ENCODE measurements at regions not wholly inside any gene's neighbourhood (a gene's known extent, or its start where the extent isn't known, plus 50 kb on each side); places are given as distances from the start of the nearest gene placed in this dataset.
"Not testable (repeated sequence)": the region's sequence is repeated elsewhere in the genome, so short reads cannot be mapped to it uniquely, and the experiment has no call there.

DNA sequence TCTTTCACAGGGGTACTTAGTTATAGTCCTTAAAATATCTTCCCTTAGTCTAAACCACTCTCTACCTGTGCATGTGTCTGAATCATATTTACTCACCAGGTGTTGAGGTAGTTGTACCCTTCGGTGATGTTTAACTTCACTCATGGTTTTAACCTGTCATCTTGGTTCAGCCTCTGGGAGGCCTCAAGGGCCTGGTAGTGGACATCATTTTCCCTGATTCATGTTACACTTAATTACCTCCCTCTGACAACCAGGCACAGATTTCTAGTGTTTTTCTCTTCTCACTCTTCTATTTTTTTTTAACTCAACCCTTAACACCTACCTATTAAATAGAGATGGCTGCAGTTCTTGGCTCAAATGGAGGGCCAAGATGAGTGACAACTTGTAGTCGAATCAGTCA is 505.4 kb downstream of the TMEM114 start:
- Histone ChIP-seq H3K4me3 (no peak overlapping the region), H3K27ac (no peak overlapping the region), H3K9me3 (no peaks in the 10 kb centered on the region), H3K4me1 (no peaks in the 10 kb centered on the region), H3K27me3 (no peaks in the 10 kb centered on the region), H3K36me3 (no peaks in the 10 kb centered on the region)
- ATAC-seq (no peak), DNase-seq (no peak)
- intact Hi-C loops (cut with DNase I): no loop called here
- TF ChIP-seq, protein P1, sequence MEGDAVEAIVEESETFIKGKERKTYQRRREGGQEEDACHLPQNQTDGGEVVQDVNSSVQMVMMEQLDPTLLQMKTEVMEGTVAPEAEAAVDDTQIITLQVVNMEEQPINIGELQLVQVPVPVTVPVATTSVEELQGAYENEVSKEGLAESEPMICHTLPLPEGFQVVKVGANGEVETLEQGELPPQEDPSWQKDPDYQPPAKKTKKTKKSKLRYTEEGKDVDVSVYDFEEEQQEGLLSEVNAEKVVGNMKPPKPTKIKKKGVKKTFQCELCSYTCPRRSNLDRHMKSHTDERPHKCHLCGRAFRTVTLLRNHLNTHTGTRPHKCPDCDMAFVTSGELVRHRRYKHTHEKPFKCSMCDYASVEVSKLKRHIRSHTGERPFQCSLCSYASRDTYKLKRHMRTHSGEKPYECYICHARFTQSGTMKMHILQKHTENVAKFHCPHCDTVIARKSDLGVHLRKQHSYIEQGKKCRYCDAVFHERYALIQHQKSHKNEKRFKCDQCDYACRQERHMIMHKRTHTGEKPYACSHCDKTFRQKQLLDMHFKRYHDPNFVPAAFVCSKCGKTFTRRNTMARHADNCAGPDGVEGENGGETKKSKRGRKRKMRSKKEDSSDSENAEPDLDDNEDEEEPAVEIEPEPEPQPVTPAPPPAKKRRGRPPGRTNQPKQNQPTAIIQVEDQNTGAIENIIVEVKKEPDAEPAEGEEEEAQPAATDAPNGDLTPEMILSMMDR (IDR thresholded peaks at IDR 0.05): no peak

DNA sequence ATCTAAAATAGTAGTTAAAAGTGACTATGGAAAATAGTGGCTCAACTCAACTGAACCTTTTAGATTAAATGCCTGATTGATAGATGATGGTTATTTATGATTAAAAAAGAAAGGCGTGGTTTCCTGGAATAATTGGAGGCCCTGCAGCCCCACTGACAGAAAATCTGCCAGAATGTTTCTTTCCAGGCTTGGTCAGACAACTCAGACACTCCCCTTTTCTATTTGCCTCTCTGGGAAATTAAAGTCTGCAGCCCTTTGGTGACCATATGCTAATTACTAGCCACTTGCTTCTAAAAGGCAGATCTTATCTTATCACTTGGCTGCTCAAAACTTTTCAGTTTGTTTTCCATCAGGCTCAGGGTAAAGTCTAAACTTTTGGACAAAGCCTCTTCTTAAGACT is 506.0 kb downstream of the TMEM114 start:
- no peaks in the 10 kb centered on the region for H3K9me3 ChIP-seq
- no peak for DNase-seq
- TF ChIP-seq, protein P1 (IDR thresholded peaks at IDR 0.05): no peak
- no peak overlapping the region for H3K27ac ChIP-seq
- ATAC-seq: no peak
- no peaks in the 10 kb centered on the region for H3K36me3 ChIP-seq
- H3K27me3 ChIP-seq: no peaks in the 10 kb centered on the region
- no peak overlapping the region for H3K4me3 ChIP-seq
- intact Hi-C loops (cut with DNase I): no loop called here
- no peaks in the 10 kb centered on the region for H3K4me1 ChIP-seq

DNA sequence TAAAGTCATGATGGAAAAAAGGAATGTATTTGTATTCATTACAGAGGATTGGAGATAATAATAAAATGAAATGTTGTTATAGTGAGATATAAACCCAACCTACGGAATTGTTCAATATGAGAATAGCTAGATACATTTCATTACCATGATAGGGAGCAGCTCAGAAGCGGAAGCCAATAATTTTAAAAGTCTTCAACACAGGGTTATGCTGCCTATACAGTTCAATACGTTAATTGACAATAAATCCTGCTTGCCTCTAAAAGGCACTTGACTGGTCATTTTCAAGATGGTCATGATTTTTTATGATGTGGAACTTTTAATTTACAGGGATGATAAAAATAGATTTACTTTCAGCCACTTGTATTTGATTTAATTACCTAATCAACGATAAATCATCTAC is 506.8 kb downstream of the TMEM114 start:
- Histone ChIP-seq H3K9me3 (no peaks in the 10 kb centered on the region), H3K27me3 (no peaks in the 10 kb centered on the region), H3K4me1 (no peaks in the 10 kb centered on the region), H3K4me3 (no peak overlapping the region), H3K27ac (no peak overlapping the region), H3K36me3 (no peaks in the 10 kb centered on the region)
- ATAC-seq (no peak), DNase-seq (no peak)
- TF ChIP-seq, protein P1 (IDR thresholded peaks at IDR 0.05): no peak
- intact Hi-C loops (cut with DNase I): no loop called here

DNA sequence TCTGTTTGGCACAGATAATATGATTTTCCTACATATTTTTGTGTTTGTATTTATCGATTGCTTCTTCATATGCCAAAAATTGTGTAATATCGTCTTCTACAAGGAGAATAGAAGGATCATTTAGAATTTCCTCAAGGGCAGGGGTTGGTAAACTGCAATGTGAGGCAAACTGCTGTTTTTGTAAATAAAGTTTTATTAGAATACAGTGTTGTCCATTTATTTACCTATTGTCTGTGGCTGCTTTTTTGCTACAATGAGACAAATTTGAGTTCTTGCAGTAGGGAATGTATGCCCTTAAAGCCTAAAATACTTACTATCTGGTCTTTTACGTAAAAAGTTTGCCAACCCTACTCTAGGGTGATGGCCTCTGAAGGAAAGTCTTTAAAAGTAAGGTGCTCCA is 509.5 kb downstream of the TMEM114 start:
- ATAC-seq (no peak), DNase-seq (no peak)
- H3K4me3 ChIP-seq: no peak overlapping the region
- no peaks in the 10 kb centered on the region for H3K4me1 ChIP-seq
- H3K27ac ChIP-seq: no peak overlapping the region
- intact Hi-C loops (cut with DNase I): no loop called here
- no peaks in the 10 kb centered on the region for H3K36me3 ChIP-seq
- no peaks in the 10 kb centered on the region for H3K9me3 ChIP-seq
- TF ChIP-seq, protein P1 (IDR thresholded peaks at IDR 0.05): no peak
- H3K27me3 ChIP-seq: no peaks in the 10 kb centered on the region

DNA sequence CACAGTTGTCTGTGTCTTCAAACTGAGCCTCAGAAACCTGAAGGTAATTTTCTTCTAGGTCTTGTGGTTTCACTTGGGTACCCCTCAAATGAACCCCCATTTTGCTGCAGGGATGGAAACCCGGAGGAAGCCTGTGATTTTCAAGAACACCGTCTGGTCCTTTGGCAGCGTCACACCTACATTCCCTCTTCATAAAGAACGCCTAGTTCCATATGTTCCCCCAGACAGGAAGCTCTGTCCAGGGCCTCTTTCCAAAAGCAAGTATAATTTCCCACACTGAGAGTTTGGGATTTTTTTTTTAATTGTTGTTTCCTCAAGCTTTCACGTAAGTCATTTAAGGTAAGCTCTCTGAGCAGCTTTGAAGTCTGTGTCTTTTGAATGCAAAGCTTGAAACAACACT is 515.0 kb downstream of the TMEM114 start:
- Histone ChIP-seq H3K27me3 (no peaks in the 10 kb centered on the region), H3K4me1 (no peaks in the 10 kb centered on the region), H3K27ac (no peak overlapping the region), H3K4me3 (no peak overlapping the region), H3K36me3 (no peaks in the 10 kb centered on the region), H3K9me3 (no peaks in the 10 kb centered on the region)
- no peak for DNase-seq
- TF ChIP-seq, protein P1 (IDR thresholded peaks at IDR 0.05): no peak
- intact Hi-C loops (cut with DNase I): no loop called here
- no peak for ATAC-seq

DNA sequence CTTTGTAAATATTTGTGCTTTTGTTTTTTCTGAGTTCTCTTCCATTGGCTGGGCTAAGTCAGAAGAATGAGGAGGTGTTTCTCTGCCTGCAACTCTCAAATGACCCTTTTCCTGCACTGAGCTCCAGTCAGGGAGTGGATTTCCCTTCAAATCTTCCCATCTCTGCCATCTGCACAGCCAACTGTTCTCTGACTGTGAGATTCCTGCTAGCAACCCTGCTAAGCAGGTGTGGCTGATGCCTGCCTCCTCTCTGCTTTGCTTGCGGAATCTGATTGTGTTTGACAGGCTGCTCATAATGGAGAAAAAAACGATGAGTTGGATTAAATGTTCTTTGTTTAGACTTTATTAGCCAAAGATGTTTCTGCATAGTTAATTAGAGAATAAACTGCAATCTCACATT is 519.8 kb downstream of the TMEM114 start:
- no peaks in the 10 kb centered on the region for H3K4me1 ChIP-seq
- no peaks in the 10 kb centered on the region for H3K27me3 ChIP-seq
- TF ChIP-seq, protein P1 (IDR thresholded peaks at IDR 0.05): no peak
- ATAC-seq (no peak), DNase-seq (no peak)
- no peaks in the 10 kb centered on the region for H3K36me3 ChIP-seq
- H3K27ac ChIP-seq: no peak overlapping the region
- no peak overlapping the region for H3K4me3 ChIP-seq
- no peaks in the 10 kb centered on the region for H3K9me3 ChIP-seq
- intact Hi-C loops (cut with DNase I): no loop called here

DNA sequence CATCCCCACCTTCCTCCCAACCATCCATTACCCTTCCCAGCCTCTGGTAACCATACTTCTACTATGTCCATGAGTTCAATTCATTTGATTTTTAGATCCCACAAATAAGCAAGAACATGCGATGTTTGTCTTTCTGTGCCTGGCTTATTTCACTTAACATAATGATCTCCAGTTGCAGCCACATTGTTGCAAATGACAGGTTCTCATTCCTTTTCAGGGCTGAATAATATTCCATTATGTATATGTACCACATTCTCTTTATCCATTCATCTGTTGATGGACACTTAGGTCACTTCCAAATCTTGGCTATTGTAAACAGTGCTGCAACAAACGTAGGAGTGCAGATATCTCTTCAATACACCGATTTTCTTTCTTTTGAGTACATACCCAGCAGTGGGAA is 522.1 kb downstream of the TMEM114 start:
- DNase-seq; ATAC-seq; H3K9me3 ChIP-seq; H3K27ac ChIP-seq; H3K4me1 ChIP-seq; H3K27me3 ChIP-seq; intact Hi-C loops (cut with DNase I); H3K36me3 ChIP-seq; H3K4me3 ChIP-seq: not testable (repeated sequence)

Measured in upper lobe of right lung (tissue), 1 donor.